HEK293T (cell line): ENCODE measurements at regions not wholly inside any gene's neighbourhood (a gene's known extent, or its start where the extent isn't known, plus 50 kb on each side); places are given as distances from the start of the nearest gene placed in this dataset.

ENCODE experiments used
- CTCF ChIA-PET: fragments of 350-600 bp; formaldehyde crosslinking; extraction: SDS; loops from one replicate; lab custom pipeline; 2021; ENCODE audit warnings: antibody characterized with exemption, inconsistent platforms; lab: Yijun Ruan, JAX
- POLR2A ChIA-PET: fragments of 350-600 bp; formaldehyde crosslinking; extraction: SDS; loops from one replicate; lab custom pipeline; 2020; ENCODE audit warnings: antibody characterized with exemption, inconsistent platforms; lab: Yijun Ruan, JAX
- DNase-seq: peaks from one replicate; pipeline ENCODE4 v3.0.0; 2012; ENCODE audit warnings: mixed read lengths; ENCODE audit errors: extremely low spot score
- ARNT ChIP-seq: fragments of 450-650 bp; IDR thresholded peaks from 2 replicates; pipeline ENCODE4 v1.6.1; 2017; ENCODE audit warnings: mild to moderate bottlenecking
- BHLHE40 ChIP-seq: fragments of 450-650 bp; IDR thresholded peaks from 2 replicates; pipeline ENCODE4 v1.6.1; 2016; ENCODE audit warnings: mild to moderate bottlenecking, moderate library complexity, borderline replicate concordance
- CTBP1 ChIP-seq: fragments of 450-650 bp; IDR thresholded peaks from 2 replicates; pipeline ENCODE4 v1.6.1; 2016; ENCODE audit warnings: borderline replicate concordance
- ELF4 ChIP-seq: fragments of 450-650 bp; IDR thresholded peaks from 2 replicates; pipeline ENCODE4 v1.6.1; 2017; ENCODE audit warnings: antibody characterized with exemption
- FOXA1 ChIP-seq: fragments of 450-650 bp; IDR thresholded peaks from 2 replicates; pipeline ENCODE4 v1.6.1; 2016; ENCODE audit warnings: mild to moderate bottlenecking
- FOXK2 ChIP-seq: fragments of 450-650 bp; IDR thresholded peaks from 2 replicates; pipeline ENCODE4 v1.6.1; 2016; ENCODE audit warnings: mild to moderate bottlenecking
- FOXM1 ChIP-seq: fragments of 450-650 bp; IDR thresholded peaks from 2 replicates; pipeline ENCODE4 v1.6.1; 2017; ENCODE audit warnings: mild to moderate bottlenecking, borderline replicate concordance
- HDGF ChIP-seq: fragments of 450-650 bp; IDR thresholded peaks from 2 replicates; pipeline ENCODE4 v1.6.1; 2017; ENCODE audit warnings: antibody characterized with exemption, borderline replicate concordance
- L3MBTL2 ChIP-seq: fragments of 450-650 bp; conservative IDR thresholded peaks from 2 replicates; pipeline ENCODE4 v1.6.1; 2016; ENCODE audit warnings: mild to moderate bottlenecking
- LEF1 ChIP-seq: fragments of 450-650 bp; IDR thresholded peaks from 2 replicates; pipeline ENCODE4 v1.6.1; 2017; ENCODE audit warnings: mild to moderate bottlenecking, borderline replicate concordance
- NFRKB ChIP-seq: fragments of 450-650 bp; IDR thresholded peaks from 2 replicates; pipeline ENCODE4 v1.6.1; 2016; ENCODE audit warnings: mild to moderate bottlenecking, moderate library complexity
- SP1 ChIP-seq: fragments of 450-650 bp; IDR thresholded peaks from 2 replicates; pipeline ENCODE4 v1.6.1; 2017
- SUZ12 ChIP-seq: fragments of 450-650 bp; IDR thresholded peaks from 2 replicates; pipeline ENCODE4 v1.6.1; 2016; ENCODE audit warnings: mild to moderate bottlenecking
- TARDBP ChIP-seq: fragments of 450-650 bp; IDR thresholded peaks from 2 replicates; pipeline ENCODE4 v1.6.1; 2016
- ZNF384 ChIP-seq: fragments of 450-650 bp; IDR thresholded peaks from 2 replicates; pipeline ENCODE4 v1.6.1; 2016
- TF ChIP-seq, protein P1 (sequence below): fragments of 450-650 bp; IDR thresholded peaks from 2 replicates; pipeline ENCODE4 v1.6.1; 2016

DNA sequence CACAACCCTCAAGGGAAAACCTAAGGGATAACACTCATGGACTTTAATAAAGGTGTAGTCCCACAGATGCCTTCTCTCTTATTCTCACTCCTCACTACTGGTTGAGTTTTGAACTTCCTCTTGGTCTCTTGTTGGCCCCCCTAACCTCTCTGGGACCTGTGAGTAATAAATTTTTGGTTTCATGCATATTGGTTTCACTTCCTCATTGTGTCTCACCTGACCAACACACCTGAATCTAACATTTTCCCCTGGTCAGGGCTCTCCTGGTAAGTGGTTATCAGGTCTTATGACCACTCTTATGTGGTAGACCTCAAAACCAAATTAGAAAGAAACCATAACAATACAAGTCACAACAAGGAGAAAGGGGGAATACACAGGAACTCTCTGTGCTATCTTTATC is 60.5 kb upstream of the PRMT6 start:
- no peak for DNase-seq
- CTCF ChIA-PET = no interaction called here
- TF ChIP-seq L3MBTL2 (no peak), ZNF384 (no peak), BHLHE40 (no peak), FOXA1 (no peak), CTBP1 (no peak), LEF1 (no peak), TARDBP (no peak), SP1 (no peak), FOXM1 (no peak), FOXK2 (no peak)
- TF ChIP-seq, protein P1, sequence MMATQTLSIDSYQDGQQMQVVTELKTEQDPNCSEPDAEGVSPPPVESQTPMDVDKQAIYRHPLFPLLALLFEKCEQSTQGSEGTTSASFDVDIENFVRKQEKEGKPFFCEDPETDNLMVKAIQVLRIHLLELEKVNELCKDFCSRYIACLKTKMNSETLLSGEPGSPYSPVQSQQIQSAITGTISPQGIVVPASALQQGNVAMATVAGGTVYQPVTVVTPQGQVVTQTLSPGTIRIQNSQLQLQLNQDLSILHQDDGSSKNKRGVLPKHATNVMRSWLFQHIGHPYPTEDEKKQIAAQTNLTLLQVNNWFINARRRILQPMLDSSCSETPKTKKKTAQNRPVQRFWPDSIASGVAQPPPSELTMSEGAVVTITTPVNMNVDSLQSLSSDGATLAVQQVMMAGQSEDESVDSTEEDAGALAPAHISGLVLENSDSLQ = no peak
- POLR2A ChIA-PET = no interaction called here

DNA sequence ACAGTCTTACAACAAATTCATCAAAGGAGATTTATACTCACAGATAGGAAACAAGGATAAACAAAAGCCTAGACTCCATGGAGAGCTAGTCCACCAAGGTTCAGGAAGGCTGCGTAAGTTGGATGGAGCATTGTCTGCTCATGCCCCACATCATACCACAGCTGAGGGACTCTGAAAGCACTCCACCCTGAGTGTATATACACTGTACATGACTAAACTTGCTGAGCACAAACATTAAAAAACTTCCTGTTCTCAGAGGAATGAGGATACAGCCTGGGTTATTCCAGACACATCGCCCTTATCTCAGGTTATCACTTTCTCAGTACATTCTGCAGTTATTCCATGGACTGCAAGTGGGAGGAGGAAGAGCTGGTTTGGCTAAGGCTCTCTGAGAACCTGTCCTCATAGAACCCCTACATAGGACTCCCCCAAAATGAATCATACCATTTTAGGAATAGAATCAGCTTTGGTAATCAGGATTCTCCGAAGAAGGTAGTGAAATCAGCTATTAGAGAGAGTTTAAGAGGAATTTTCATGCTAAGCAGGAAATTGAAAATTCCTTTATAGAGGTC is 58.0 kb upstream of the PRMT6 start:
- DNase-seq = no peak
- TF ChIP-seq HDGF = no peak
- POLR2A ChIA-PET = no interaction called here
- CTCF ChIA-PET = interaction anchor here (0.6 kb wide), 1 partner anchor 699 kb away, joined by 3 read pairs; no protein-coding TSS in a partner anchor

DNA sequence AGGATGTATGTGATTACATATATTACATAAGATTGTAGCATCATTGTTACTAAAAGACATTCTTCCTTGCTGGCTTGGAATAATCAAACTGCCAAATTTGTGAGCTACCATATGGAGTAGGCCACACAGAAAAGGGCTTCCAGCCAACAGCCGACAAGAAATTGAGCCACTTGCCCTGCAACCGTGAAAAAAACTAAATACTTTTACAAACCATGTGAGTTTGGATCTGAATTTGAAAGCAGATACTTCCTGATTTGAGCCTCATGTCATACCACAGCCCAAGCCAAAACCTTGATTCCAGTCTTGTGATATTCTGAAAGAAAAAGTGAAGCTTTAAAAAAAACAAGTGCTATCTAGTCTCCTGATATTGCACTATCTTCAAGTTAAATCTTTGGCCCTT is 55.6 kb upstream of the PRMT6 start:
- DNase-seq = no peak
- TF ChIP-seq SUZ12 (no peak), ZNF384 (no peak), FOXK2 (no peak), ELF4 (no peak), ARNT (no peak), FOXA1 (no peak), CTBP1 (no peak), L3MBTL2 (no peak), SP1 (no peak), NFRKB (no peak)
- TF ChIP-seq, protein P1 = no peak
- POLR2A ChIA-PET = no interaction called here
- CTCF ChIA-PET = no interaction called here

DNA sequence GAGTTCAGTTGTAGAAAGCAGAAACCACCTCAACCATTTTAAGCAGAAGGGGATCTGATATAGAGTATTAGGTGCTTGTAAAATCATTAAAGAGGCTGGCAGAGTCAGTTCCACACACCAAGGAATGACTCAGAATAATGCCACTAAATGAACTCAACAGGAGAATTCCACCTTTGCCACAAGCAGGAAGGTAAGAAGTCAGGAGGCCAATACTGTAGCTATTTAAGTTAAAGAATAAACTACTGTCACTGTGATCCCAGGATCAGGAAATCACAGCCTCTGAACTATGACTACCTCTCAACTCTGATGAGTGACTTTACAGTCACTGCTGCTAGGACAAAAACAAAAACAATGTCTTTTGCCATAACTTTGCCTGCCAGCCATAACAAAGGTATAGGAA is 52.5 kb upstream of the PRMT6 start:
- no peak for DNase-seq
- POLR2A ChIA-PET = no interaction called here
- TF ChIP-seq ZNF384 (no peak), FOXA1 (no peak), CTBP1 (no peak)
- CTCF ChIA-PET = no interaction called here

DNA sequence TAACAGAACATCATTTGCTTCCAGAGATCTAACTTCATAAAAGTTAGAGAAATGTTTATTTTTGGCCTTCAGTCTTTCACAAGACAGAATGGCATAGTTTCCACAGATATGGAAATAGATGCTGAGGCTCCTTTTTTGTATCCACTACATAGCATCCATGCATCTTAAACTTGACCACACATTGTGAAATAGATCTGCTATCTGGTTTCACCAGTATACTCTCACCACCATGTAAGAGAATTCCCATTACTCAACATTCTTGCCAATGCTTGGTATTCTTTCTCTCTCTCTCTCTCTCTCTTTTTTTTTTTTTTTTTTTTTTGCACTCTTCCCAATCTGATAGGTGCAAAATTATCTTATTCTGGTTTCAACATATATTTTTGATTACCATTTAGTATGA is 52.1 kb upstream of the PRMT6 start:
- no peak for DNase-seq
- CTCF ChIA-PET = no interaction called here
- POLR2A ChIA-PET = no interaction called here
- TF ChIP-seq LEF1 (no peak), HDGF (no peak), FOXK2 (no peak), L3MBTL2 (no peak), FOXM1 (no peak), TARDBP (no peak), ZNF384 (no peak), NFRKB (no peak), SP1 (no peak), SUZ12 (no peak)
